ENCODE measurements at regions not wholly inside any gene's neighbourhood (a gene's known extent, or its start where the extent isn't known, plus 50 kb on each side); places are given as distances from the start of the nearest gene placed in this dataset.

DNA sequence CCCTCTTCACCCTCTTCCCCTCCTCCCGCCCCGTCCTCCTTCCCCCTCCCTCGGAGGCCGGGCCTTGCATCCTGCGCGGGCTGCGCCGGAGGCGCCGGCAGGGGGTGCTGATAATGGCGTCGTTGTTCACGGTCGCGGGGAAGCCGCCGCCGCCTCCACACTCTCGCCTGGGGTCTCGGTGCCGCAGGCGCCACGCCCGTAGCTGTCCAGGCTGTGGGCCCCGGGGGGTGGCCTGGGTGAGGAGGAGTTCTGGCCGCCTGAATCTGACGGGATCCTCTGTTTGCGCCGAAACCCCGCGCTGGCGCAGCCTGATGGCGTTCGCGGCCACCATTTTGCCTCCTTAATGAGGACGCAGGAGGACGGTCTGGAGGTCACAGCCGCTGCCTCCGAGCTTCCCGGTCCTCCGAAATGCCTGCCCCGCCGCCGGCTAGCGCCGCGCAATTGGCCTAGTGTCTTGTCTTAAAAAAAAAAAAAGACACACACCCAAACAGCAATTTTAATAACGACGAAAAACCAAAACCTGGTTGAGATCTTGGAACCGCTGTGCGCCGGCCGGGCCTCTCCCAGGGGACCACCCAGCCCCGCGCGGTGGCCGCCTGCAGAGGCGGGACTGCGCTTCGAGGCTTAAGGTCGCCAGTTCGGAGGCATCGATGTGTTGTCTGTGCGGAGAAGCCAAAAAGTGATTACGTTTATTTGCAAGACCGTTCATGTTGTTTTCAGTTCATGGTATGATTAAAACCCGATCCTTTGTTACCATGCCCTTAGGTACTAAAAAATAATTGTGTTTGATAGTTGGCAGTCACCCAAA lies 106.6 kb upstream of the HNRNPU start (continued):
- TF ChIP-seq HOXC10 (CRISPR knock-in tag; IDR thresholded peaks at IDR 0.05) (no peak), EGR2 (tag by site-specific recombination; IDR thresholded peaks at IDR 0.05; ENCODE audit: low read depth) (peak; percentile 99), ZNF658 (tag by site-specific recombination; IDR thresholded peaks at IDR 0.05) (no peak), ZBTB17 (tag by site-specific recombination; IDR thresholded peaks at IDR 0.05) (peak; percentile 97), GLI4 (tag by site-specific recombination; IDR thresholded peaks at IDR 0.05) (peak; percentile 93), BCL11B (tag by site-specific recombination; IDR thresholded peaks at IDR 0.05; ENCODE audit: low read depth) (peak; percentile 99), ZNF830 (tag by site-specific recombination; IDR thresholded peaks at IDR 0.05; ENCODE audit: low read depth) (no peak), SP3 (tag by site-specific recombination; IDR thresholded peaks at IDR 0.05) (peak; percentile 99), ZFP41 (tag by site-specific recombination; IDR thresholded peaks at IDR 0.05; ENCODE audit: borderline replicate concordance) (no peak), ZNF354C (tag by site-specific recombination; IDR thresholded peaks at IDR 0.05; ENCODE audit: borderline replicate concordance, low read depth) (0 out of 2 replicates have a peak, but pooled peaks have one; percentile 63), KLF16 (tag by site-specific recombination; IDR thresholded peaks at IDR 0.05) (peak; percentile 77), TCF7L2 (IDR thresholded peaks at IDR 0.05; ENCODE audit: borderline replicate concordance, low read depth, low read length) (no peak), ZNF560 (tag by site-specific recombination; IDR thresholded peaks at IDR 0.05; ENCODE audit: borderline replicate concordance) (no peak), ZNF146 (tag by site-specific recombination; IDR thresholded peaks at IDR 0.05) (peak; percentile 40), ZNF792 (tag by site-specific recombination; IDR thresholded peaks at IDR 0.05) (peak; percentile 88; the same call in 1 of the 2 replicates), ZFHX2 (tag by site-specific recombination; conservative IDR thresholded peaks at IDR 0.05) (peak; percentile 97), ZNF76 (tag by site-specific recombination; IDR thresholded peaks at IDR 0.05; ENCODE audit: borderline replicate concordance, low read depth) (peak; percentile 83; the same call in 1 of the 2 replicates), ZNF610 (tag by site-specific recombination; IDR thresholded peaks at IDR 0.05; ENCODE audit: borderline replicate concordance) (peak; percentile 90), ZNF394 (tag by site-specific recombination; IDR thresholded peaks at IDR 0.05; ENCODE audit: borderline replicate concordance) (peak; percentile 83), ZNF677 (tag by site-specific recombination; IDR thresholded peaks at IDR 0.05) (no peak), ZNF629 (tag by site-specific recombination; IDR thresholded peaks at IDR 0.05) (peak; percentile 98), ZNF24 (tag by site-specific recombination; IDR thresholded peaks at IDR 0.05) (peak; percentile 93)
- TF ChIP-seq, protein P1, sequence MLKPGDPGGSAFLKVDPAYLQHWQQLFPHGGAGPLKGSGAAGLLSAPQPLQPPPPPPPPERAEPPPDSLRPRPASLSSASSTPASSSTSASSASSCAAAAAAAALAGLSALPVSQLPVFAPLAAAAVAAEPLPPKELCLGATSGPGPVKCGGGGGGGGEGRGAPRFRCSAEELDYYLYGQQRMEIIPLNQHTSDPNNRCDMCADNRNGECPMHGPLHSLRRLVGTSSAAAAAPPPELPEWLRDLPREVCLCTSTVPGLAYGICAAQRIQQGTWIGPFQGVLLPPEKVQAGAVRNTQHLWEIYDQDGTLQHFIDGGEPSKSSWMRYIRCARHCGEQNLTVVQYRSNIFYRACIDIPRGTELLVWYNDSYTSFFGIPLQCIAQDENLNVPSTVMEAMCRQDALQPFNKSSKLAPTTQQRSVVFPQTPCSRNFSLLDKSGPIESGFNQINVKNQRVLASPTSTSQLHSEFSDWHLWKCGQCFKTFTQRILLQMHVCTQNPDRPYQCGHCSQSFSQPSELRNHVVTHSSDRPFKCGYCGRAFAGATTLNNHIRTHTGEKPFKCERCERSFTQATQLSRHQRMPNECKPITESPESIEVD (tag by site-specific recombination; IDR thresholded peaks at IDR 0.05) = peak; percentile 11; the same call in 1 of the 2 replicates
- TF ChIP-seq, protein P2, sequence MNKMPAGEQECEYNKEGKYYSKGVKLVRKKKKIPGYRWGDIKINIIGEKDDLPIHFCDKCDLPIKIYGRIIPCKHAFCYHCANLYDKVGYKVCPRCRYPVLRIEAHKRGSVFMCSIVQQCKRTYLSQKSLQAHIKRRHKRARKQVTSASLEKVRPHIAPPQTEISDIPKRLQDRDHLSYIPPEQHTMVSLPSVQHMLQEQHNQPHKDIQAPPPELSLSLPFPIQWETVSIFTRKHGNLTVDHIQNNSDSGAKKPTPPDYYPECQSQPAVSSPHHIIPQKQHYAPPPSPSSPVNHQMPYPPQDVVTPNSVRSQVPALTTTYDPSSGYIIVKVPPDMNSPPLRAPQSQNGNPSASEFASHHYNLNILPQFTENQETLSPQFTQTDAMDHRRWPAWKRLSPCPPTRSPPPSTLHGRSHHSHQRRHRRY (tag by site-specific recombination; IDR thresholded peaks at IDR 0.05) = no peak
- TF ChIP-seq, protein P3, sequence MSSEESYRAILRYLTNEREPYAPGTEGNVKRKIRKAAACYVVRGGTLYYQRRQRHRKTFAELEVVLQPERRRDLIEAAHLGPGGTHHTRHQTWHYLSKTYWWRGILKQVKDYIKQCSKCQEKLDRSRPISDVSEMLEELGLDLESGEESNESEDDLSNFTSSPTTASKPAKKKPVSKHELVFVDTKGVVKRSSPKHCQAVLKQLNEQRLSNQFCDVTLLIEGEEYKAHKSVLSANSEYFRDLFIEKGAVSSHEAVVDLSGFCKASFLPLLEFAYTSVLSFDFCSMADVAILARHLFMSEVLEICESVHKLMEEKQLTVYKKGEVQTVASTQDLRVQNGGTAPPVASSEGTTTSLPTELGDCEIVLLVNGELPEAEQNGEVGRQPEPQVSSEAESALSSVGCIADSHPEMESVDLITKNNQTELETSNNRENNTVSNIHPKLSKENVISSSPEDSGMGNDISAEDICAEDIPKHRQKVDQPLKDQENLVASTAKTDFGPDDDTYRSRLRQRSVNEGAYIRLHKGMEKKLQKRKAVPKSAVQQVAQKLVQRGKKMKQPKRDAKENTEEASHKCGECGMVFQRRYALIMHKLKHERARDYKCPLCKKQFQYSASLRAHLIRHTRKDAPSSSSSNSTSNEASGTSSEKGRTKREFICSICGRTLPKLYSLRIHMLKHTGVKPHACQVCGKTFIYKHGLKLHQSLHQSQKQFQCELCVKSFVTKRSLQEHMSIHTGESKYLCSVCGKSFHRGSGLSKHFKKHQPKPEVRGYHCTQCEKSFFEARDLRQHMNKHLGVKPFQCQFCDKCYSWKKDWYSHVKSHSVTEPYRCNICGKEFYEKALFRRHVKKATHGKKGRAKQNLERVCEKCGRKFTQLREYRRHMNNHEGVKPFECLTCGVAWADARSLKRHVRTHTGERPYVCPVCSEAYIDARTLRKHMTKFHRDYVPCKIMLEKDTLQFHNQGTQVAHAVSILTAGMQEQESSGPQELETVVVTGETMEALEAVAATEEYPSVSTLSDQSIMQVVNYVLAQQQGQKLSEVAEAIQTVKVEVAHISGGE (tag by site-specific recombination; conservative IDR thresholded peaks at IDR 0.05; ENCODE audit: low read depth) = peak; percentile 75
- TF ChIP-seq, protein P4, sequence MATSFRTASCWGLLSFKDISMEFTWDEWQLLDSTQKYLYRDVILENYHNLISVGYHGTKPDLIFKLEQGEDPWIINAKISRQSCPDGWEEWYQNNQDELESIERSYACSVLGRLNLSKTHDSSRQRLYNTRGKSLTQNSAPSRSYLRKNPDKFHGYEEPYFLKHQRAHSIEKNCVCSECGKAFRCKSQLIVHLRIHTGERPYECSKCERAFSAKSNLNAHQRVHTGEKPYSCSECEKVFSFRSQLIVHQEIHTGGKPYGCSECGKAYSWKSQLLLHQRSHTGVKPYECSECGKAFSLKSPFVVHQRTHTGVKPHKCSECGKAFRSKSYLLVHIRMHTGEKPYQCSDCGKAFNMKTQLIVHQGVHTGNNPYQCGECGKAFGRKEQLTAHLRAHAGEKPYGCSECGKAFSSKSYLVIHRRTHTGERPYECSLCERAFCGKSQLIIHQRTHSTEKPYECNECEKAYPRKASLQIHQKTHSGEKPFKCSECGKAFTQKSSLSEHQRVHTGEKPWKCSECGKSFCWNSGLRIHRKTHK (tag by site-specific recombination; IDR thresholded peaks at IDR 0.05) = no peak
- TF ChIP-seq, protein P5, sequence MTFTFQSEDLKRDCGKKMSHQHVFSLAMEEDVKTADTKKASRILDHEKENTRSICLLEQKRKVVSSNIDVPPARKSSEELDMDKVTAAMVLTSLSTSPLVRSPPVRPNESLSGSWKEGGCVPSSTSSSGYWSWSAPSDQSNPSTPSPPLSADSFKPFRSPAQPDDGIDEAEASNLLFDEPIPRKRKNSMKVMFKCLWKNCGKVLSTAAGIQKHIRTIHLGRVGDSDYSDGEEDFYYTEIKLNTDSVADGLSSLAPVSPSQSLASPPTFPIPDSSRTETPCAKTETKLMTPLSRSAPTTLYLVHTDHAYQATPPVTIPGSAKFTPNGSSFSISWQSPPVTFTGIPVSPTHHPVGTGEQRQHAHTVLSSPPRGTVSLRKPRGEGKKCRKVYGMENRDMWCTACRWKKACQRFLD (tag by site-specific recombination; IDR thresholded peaks at IDR 0.05) = peak; percentile 16; the same call in 1 of the 2 replicates
- TF ChIP-seq, protein P6, sequence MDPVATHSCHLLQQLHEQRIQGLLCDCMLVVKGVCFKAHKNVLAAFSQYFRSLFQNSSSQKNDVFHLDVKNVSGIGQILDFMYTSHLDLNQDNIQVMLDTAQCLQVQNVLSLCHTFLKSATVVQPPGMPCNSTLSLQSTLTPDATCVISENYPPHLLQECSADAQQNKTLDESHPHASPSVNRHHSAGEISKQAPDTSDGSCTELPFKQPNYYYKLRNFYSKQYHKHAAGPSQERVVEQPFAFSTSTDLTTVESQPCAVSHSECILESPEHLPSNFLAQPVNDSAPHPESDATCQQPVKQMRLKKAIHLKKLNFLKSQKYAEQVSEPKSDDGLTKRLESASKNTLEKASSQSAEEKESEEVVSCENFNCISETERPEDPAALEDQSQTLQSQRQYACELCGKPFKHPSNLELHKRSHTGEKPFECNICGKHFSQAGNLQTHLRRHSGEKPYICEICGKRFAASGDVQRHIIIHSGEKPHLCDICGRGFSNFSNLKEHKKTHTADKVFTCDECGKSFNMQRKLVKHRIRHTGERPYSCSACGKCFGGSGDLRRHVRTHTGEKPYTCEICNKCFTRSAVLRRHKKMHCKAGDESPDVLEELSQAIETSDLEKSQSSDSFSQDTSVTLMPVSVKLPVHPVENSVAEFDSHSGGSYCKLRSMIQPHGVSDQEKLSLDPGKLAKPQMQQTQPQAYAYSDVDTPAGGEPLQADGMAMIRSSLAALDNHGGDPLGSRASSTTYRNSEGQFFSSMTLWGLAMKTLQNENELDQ (tag by site-specific recombination; IDR thresholded peaks at IDR 0.05; ENCODE audit: low read depth) = no peak

Data from HEK293 (cell line).